ENCODE measurements at regions not wholly inside any gene's neighbourhood (a gene's known extent, or its start where the extent isn't known, plus 50 kb on each side); places are given as distances from the start of the nearest gene placed in this dataset.

GRCh38 chr15:53404930-53405493, 354.5 kb downstream of the WDR72 start:
- no peak for DNase-seq (ENCODE audit: low spot score)
- intact Hi-C loops (cut with DNase I) = no loop called here

GRCh38 chr15:53401503-53401902, 358.0 kb downstream of the WDR72 start:
- intact Hi-C loops (cut with DNase I) = no loop called here
- DNase-seq (ENCODE audit: low spot score) = no peak

- intact Hi-C loops (cut with DNase I) = no loop called here
- DNase-seq (ENCODE audit: low spot score) = no peak
Observed at GRCh38 chr15:53400986-53401385, 358.5 kb downstream of the WDR72 start.

GRCh38 chr15:53397041-53397616, 362.3 kb downstream of the WDR72 start:
- no peak for DNase-seq (ENCODE audit: low spot score)
- intact Hi-C loops (cut with DNase I) = no loop called here

- intact Hi-C loops (cut with DNase I) = no loop called here
- no peak for DNase-seq (ENCODE audit: low spot score)
Observed at GRCh38 chr15:53395871-53396270, 363.6 kb downstream of the WDR72 start.

GRCh38 chr15:53390549-53390948, 368.9 kb downstream of the WDR72 start:
- DNase-seq (ENCODE audit: low spot score) = no peak

GRCh38 chr15:53389271-53390037, 370.0 kb downstream of the WDR72 start:
- intact Hi-C loops (cut with DNase I) = no loop called here
- no peak for DNase-seq (ENCODE audit: low spot score)

More at GRCh38 chr15:53390549-53390948, 368.9 kb downstream of the WDR72 start:
- intact Hi-C loops (cut with DNase I) = no loop called here

- intact Hi-C loops (cut with DNase I) = no loop called here
- DNase-seq (ENCODE audit: low spot score) = no peak
Observed at GRCh38 chr15:53384417-53384816, 375.0 kb downstream of the WDR72 start.

- intact Hi-C loops (cut with DNase I) = no loop called here
- DNase-seq (ENCODE audit: low spot score) = no peak
Observed at GRCh38 chr15:53378096-53378800, 381.2 kb downstream of the WDR72 start.

- intact Hi-C loops (cut with DNase I) = no loop called here
- no peak for DNase-seq (ENCODE audit: low spot score)
Observed at GRCh38 chr15:53367740-53368139, 391.7 kb downstream of the WDR72 start.

- intact Hi-C loops (cut with DNase I) = no loop called here
- no peak for DNase-seq (ENCODE audit: low spot score)
Observed at GRCh38 chr15:53360881-53361280, 398.6 kb downstream of the WDR72 start.

GRCh38 chr15:53359038-53359437, 400.4 kb downstream of the WDR72 start:
- no peak for DNase-seq (ENCODE audit: low spot score)
- intact Hi-C loops (cut with DNase I) = no loop called here

GRCh38 chr15:53354874-53355273, 404.6 kb downstream of the WDR72 start:
- intact Hi-C loops (cut with DNase I) = no loop called here
- DNase-seq (ENCODE audit: low spot score) = no peak

GRCh38 chr15:53351373-53351772, 408.1 kb downstream of the WDR72 start:
- DNase-seq (ENCODE audit: low spot score) = no peak
- intact Hi-C loops (cut with DNase I) = no loop called here

GRCh38 chr15:53346583-53346982, 412.9 kb downstream of the WDR72 start:
- intact Hi-C loops (cut with DNase I) = no loop called here
- no peak for DNase-seq (ENCODE audit: low spot score)

- intact Hi-C loops (cut with DNase I) = no loop called here
- DNase-seq (ENCODE audit: low spot score) = no peak
Observed at GRCh38 chr15:53331328-53332190, 427.9 kb downstream of the WDR72 start.

- no peak for DNase-seq (ENCODE audit: low spot score)
- intact Hi-C loops (cut with DNase I) = no loop called here
Observed at GRCh38 chr15:53328341-53328740, 431.1 kb downstream of the WDR72 start.

GRCh38 chr15:53324061-53324460, 435.4 kb downstream of the WDR72 start:
- no peak for DNase-seq (ENCODE audit: low spot score)
- intact Hi-C loops (cut with DNase I) = no loop called here

- intact Hi-C loops (cut with DNase I) = no loop called here
- no peak for DNase-seq (ENCODE audit: low spot score)
Observed at GRCh38 chr15:53323191-53323590, 436.3 kb downstream of the WDR72 start.

- intact Hi-C loops (cut with DNase I) = no loop called here
- no peak for DNase-seq (ENCODE audit: low spot score)
Observed at GRCh38 chr15:53320816-53321215, 438.6 kb downstream of the WDR72 start.
